ENCODE measurements at regions not wholly inside any gene's neighbourhood (a gene's known extent, or its start where the extent isn't known, plus 50 kb on each side); places are given as distances from the start of the nearest gene placed in this dataset.
A peak's percentile ranks its signal among the peaks of the same experiment; 100 is the strongest.

GRCh38 chr12:4107911-4108697 lies 165.5 kb upstream of the CCND2 start:
- no peaks in the 10 kb centered on the region for H3K36me3 ChIP-seq
- peaks cover 0 to 4% of the 10 kb centered on the region in 2 donors for H3K27me3 ChIP-seq
- intact Hi-C loops (cut with DNase I; ENCODE audit: low total_unique reads), result no loop called here
- no peaks in the 10 kb centered on the region for H3K9me3 ChIP-seq
- no peak overlapping the region for H3K27ac ChIP-seq
- H3K4me1 ChIP-seq, result no peaks in the 10 kb centered on the region
- no peak for TF ChIP-seq CTCF (IDR thresholded peaks at IDR 0.05)
- TF ChIP-seq POLR2AphosphoS5 (IDR thresholded peaks at IDR 0.05), result no peak
- TF ChIP-seq POLR2A (IDR thresholded peaks at IDR 0.05), result no peak
- no peak for DNase-seq (ENCODE audit: low spot score in 2 of 2)
- no peak overlapping the region for H3K4me3 ChIP-seq

GRCh38 chr12:4107436-4107878 lies 166.1 kb upstream of the CCND2 start:
- no peak for TF ChIP-seq POLR2AphosphoS5 (IDR thresholded peaks at IDR 0.05)
- TF ChIP-seq CTCF (IDR thresholded peaks at IDR 0.05), result peak in 2 of 3 donors; percentile 25 to 31
- TF ChIP-seq POLR2A (IDR thresholded peaks at IDR 0.05), result no peak
- Histone ChIP-seq H3K36me3 (no peaks in the 10 kb centered on the region), H3K27ac (no peak overlapping the region), H3K27me3 (peaks cover 0 to 4% of the 10 kb centered on the region in 2 donors), H3K4me1 (no peaks in the 10 kb centered on the region), H3K4me3 (no peak overlapping the region), H3K9me3 (no peaks in the 10 kb centered on the region)
- peak in 1 of 2 donors; percentile 29 for DNase-seq (ENCODE audit: low spot score in 2 of 2)
- intact Hi-C loops (cut with DNase I; ENCODE audit: low total_unique reads), result no loop called here

- Histone ChIP-seq H3K27ac (no peak overlapping the region), H3K36me3 (no peaks in the 10 kb centered on the region), H3K4me1 (no peaks in the 10 kb centered on the region), H3K9me3 (no peaks in the 10 kb centered on the region), H3K27me3 (peaks cover 0 to 4% of the 10 kb centered on the region in 2 donors), H3K4me3 (no peak overlapping the region)
- intact Hi-C loops (cut with DNase I; ENCODE audit: low total_unique reads), result no loop called here
- no peak for TF ChIP-seq POLR2A (IDR thresholded peaks at IDR 0.05)
- TF ChIP-seq POLR2AphosphoS5 (IDR thresholded peaks at IDR 0.05), result no peak
- no peak for TF ChIP-seq CTCF (IDR thresholded peaks at IDR 0.05)
- no peak for DNase-seq (ENCODE audit: low spot score in 2 of 2)
Observed at GRCh38 chr12:4106621-4107020, 166.9 kb upstream of the CCND2 start.

GRCh38 chr12:4104722-4105244 lies 168.8 kb upstream of the CCND2 start:
- H3K27me3 ChIP-seq, result no peaks in the 10 kb centered on the region
- no peaks in the 10 kb centered on the region for H3K4me1 ChIP-seq
- no peak overlapping the region for H3K27ac ChIP-seq
- no peak overlapping the region for H3K4me3 ChIP-seq
- no peak for TF ChIP-seq POLR2AphosphoS5 (IDR thresholded peaks at IDR 0.05)
- TF ChIP-seq CTCF (IDR thresholded peaks at IDR 0.05), result no peak
- TF ChIP-seq POLR2A (IDR thresholded peaks at IDR 0.05), result no peak
- intact Hi-C loops (cut with DNase I; ENCODE audit: low total_unique reads), result loop anchor here (5.0 kb wide), 1 partner anchor 643 kb away; no protein-coding TSS in a partner anchor
- no peaks in the 10 kb centered on the region for H3K9me3 ChIP-seq
- DNase-seq (ENCODE audit: low spot score in 2 of 2), result no peak
- H3K36me3 ChIP-seq, result no peaks in the 10 kb centered on the region

- Histone ChIP-seq H3K9me3 (no peaks in the 10 kb centered on the region), H3K27ac (no peak overlapping the region), H3K36me3 (no peaks in the 10 kb centered on the region), H3K4me1 (no peaks in the 10 kb centered on the region), H3K4me3 (no peak overlapping the region), H3K27me3 (no peaks in the 10 kb centered on the region)
- DNase-seq (ENCODE audit: low spot score in 2 of 2), result no peak
- intact Hi-C loops (cut with DNase I; ENCODE audit: low total_unique reads), result loop anchor here (5.0 kb wide), 1 partner anchor 242 kb away; no protein-coding TSS in a partner anchor
- no peak for TF ChIP-seq CTCF (IDR thresholded peaks at IDR 0.05)
- no peak for TF ChIP-seq POLR2A (IDR thresholded peaks at IDR 0.05)
- no peak for TF ChIP-seq POLR2AphosphoS5 (IDR thresholded peaks at IDR 0.05)
Observed at GRCh38 chr12:4099276-4099675, 174.3 kb upstream of the CCND2 start.

Measured in breast epithelium (tissue), 4 donors.